Fibroblast of the aortic adventitia (primary cell): ENCODE measurements at regions not wholly inside any gene's neighbourhood (a gene's known extent, or its start where the extent isn't known, plus 50 kb on each side); places are given as distances from the start of the nearest gene placed in this dataset.

Experiments used
- DNase-seq: peaks from one replicate; pipeline ENCODE4 v3.0.0-alpha.2; 2010; ENCODE audit warnings: low read depth
- H3K4me3 ChIP-seq: 2 replicates; pipeline ENCODE4 v1.5.1; 2011; ENCODE audit warnings: low read depth, mild to moderate bottlenecking, control low read depth, low read length, moderate library complexity
- TF ChIP-seq, protein P1 (sequence below): IDR thresholded peaks from 2 replicates; pipeline ENCODE4 v1.5.1; 2011; ENCODE audit warnings: mild to moderate bottlenecking, low read length, control low read depth, inconsistent platforms; ENCODE audit not compliant: insufficient read depth

DNA sequence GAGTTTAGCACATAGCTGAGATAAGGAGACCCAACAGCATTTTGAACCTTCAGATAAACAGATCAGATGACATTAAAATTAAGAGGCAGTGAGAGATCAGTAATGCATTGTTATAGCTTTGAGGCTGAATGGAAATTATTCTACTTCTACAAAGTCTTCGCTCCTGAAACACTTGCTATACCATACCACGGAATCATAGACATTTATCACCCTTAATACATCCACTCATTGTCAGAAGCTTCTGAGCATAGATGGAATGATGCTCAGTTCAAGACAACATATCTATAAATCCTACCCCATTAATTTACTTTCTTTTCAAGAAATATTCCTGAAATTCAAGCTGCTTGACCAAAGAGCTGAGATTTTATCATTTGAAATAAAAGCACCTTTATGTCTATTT lies 266.7 kb downstream of the C3orf38 start:
- TF ChIP-seq, protein P1, sequence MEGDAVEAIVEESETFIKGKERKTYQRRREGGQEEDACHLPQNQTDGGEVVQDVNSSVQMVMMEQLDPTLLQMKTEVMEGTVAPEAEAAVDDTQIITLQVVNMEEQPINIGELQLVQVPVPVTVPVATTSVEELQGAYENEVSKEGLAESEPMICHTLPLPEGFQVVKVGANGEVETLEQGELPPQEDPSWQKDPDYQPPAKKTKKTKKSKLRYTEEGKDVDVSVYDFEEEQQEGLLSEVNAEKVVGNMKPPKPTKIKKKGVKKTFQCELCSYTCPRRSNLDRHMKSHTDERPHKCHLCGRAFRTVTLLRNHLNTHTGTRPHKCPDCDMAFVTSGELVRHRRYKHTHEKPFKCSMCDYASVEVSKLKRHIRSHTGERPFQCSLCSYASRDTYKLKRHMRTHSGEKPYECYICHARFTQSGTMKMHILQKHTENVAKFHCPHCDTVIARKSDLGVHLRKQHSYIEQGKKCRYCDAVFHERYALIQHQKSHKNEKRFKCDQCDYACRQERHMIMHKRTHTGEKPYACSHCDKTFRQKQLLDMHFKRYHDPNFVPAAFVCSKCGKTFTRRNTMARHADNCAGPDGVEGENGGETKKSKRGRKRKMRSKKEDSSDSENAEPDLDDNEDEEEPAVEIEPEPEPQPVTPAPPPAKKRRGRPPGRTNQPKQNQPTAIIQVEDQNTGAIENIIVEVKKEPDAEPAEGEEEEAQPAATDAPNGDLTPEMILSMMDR = no peak
- H3K4me3 ChIP-seq = no peak overlapping the region
- no peak for DNase-seq

DNA sequence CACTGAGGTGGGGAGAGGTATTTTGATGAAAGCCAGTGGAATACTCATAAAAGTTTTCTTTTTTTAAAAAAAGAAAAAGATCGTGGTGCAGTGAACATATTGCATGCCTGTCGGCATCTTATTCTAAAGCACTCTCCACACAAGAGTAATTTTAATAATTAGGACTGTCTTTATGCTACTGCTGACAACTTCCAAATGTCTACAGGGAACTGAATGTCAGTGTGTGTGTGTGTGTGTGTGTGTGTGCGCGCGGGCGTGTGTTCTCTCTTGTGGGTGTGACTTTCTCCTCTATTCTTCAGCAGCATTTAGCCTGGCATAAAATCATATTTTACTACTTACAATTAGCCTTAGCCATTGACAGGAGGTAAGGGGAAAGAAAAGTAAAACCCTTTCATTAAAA lies 268.5 kb downstream of the C3orf38 start:
- DNase-seq = no peak
- H3K4me3 ChIP-seq = no peak overlapping the region
- TF ChIP-seq, protein P1 = no peak

DNA sequence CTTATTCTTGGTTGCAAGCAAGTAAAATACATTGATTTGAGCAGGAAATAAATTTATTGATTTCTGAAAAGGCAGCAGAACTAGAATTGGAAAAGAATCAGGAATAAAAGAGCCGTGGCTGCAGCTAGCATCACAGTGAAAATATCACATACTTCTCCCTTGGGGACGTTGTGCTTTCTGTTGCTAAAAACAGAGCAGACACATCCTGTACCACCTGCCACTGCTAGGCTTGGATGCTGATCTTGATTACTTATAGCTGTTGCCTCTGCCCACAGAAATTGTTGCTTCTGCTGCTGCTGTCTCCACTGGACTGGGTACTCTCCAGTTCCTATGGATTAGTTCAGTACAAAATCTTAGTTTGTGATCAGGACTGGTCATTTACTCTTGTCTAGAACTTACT lies 283.8 kb downstream of the C3orf38 start:
- no peak for DNase-seq
- TF ChIP-seq, protein P1 = no peak
- H3K4me3 ChIP-seq = no peak overlapping the region

DNA sequence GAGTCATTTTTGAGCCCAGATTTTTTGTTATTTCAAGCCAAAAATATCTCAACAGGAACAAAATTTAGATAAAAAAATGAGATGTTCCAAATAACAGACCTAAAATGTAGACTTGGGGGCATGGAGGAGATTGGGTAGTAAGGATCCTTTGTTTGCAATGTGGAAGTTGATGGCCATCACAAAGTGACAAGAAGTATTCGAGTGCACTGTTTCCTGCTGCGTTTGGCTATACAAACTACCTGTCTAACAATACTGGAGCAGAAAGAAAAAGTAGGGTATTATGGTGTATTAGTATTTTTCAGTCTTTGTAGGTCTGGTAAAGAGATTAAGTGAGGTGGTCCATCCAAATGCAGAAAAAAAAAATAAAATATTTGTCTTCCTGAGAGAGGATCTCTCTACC lies 284.2 kb downstream of the C3orf38 start:
- H3K4me3 ChIP-seq = no peak overlapping the region
- DNase-seq = no peak

DNA sequence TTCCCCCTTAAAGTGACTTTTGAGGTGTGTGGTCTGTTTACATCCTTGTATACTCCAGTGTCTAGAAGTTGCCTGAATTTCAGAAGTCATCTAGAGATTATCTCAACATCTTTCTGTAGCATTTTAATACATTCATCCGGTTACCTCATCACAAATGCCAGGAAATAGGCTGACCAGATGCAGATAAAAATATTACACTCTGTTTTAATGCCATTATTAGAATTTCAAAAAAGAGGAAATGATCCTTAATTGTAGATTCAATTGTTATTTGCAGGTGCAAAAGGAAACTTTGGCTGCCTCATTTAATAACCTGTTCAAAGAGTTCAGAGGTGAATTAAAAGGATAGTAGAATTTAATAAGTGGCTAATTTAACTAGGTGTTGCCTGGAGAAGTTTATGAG lies 290.9 kb downstream of the C3orf38 start:
- no peak overlapping the region for H3K4me3 ChIP-seq
- DNase-seq = no peak
- TF ChIP-seq, protein P1 = no peak

More for the DNA sequence above, 284.2 kb downstream of the C3orf38 start:
- TF ChIP-seq, protein P1 = no peak

DNA sequence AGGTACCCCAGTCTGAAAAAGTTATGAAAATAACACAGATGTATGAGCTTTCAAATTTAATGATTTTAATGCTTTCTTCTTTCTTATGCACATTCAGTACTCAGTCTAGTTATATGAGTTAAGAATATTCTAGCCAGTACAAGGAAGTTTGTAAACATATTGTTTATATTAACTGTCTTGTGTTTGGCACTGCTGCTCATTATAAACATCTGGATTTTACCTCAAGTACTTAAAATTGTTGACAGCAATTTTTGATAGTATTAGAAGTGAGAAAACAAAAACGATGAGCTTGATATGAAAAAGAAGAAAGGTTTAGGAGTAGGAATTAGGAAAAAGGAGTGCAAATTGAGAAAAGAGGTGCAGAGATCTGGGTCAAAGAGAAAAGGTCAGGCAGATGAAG lies 293.3 kb downstream of the C3orf38 start:
- no peak for DNase-seq
- TF ChIP-seq, protein P1 = no peak
- no peak overlapping the region for H3K4me3 ChIP-seq

DNA sequence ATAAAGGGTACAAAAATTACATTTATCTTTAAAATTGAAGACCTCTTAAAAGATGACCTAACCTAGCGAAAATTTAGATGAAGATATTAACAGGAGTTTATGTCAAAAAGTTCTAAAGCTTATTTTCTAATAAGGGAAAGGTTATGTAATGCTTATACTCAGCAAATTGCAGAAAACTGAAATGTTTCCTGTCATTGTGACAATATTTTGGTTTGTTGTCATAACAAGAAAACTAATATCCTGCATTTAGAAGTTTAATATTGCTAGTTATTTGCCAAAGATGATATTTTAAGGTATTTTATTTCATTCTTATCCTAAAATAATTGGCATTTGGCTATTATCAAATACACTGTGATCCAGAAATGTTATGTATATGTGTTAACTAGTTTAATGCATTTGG lies 294.5 kb downstream of the C3orf38 start:
- H3K4me3 ChIP-seq = no peak overlapping the region
- TF ChIP-seq, protein P1 = no peak
- no peak for DNase-seq
